ENCODE measurements at regions not wholly inside any gene's neighbourhood (a gene's known extent, or its start where the extent isn't known, plus 50 kb on each side); places are given as distances from the start of the nearest gene placed in this dataset.
"Not testable (repeated sequence)": the region's sequence is repeated elsewhere in the genome, so short reads cannot be mapped to it uniquely, and the experiment has no call there.

- DNase-seq, result no peak
These were observed 159.0 kb upstream of the PCDH9 start for GRCh38 chr13:67389171-67389570.

- not testable (repeated sequence) for DNase-seq
These were observed 153.1 kb upstream of the PCDH9 start for GRCh38 chr13:67383109-67383757.

GRCh38 chr13:67377919-67378318 lies 147.8 kb upstream of the PCDH9 start:
- no peak for DNase-seq

GRCh38 chr13:67374391-67374790 lies 144.3 kb upstream of the PCDH9 start:
- DNase-seq, result no peak

- no peak for DNase-seq
These were observed 142.8 kb upstream of the PCDH9 start for GRCh38 chr13:67372868-67373464.

GRCh38 chr13:67369895-67370660 lies 139.9 kb upstream of the PCDH9 start:
- DNase-seq, result no peak

- DNase-seq, result no peak
These were observed 137.3 kb upstream of the PCDH9 start for GRCh38 chr13:67367399-67367798.

- peak; percentile 54 to 57 for DNase-seq
These were observed 136.4 kb upstream of the PCDH9 start for GRCh38 chr13:67366533-67366932.

- no peak for DNase-seq
These were observed 125.8 kb upstream of the PCDH9 start for GRCh38 chr13:67355812-67356476.

- DNase-seq, result no peak
These were observed 123.8 kb upstream of the PCDH9 start for GRCh38 chr13:67353941-67354340.

GRCh38 chr13:67353031-67353430 lies 122.9 kb upstream of the PCDH9 start:
- DNase-seq, result no peak

GRCh38 chr13:67351909-67352308 lies 121.8 kb upstream of the PCDH9 start:
- DNase-seq, result no peak

- DNase-seq, result no peak
These were observed 121.0 kb upstream of the PCDH9 start for GRCh38 chr13:67351114-67351513.

GRCh38 chr13:67343777-67344176 lies 113.6 kb upstream of the PCDH9 start:
- DNase-seq, result no peak

GRCh38 chr13:67341406-67341805 lies 111.3 kb upstream of the PCDH9 start:
- no peak for DNase-seq

- no peak for DNase-seq
These were observed 100.0 kb upstream of the PCDH9 start for GRCh38 chr13:67330149-67330548.

- no peak for DNase-seq
These were observed 98.8 kb upstream of the PCDH9 start for GRCh38 chr13:67328895-67329294.

- DNase-seq, result no peak
These were observed 88.7 kb upstream of the PCDH9 start for GRCh38 chr13:67318860-67319259.

- DNase-seq, result no peak
These were observed 88.3 kb upstream of the PCDH9 start for GRCh38 chr13:67318398-67318797.

- DNase-seq, result no peak
These were observed 84.3 kb upstream of the PCDH9 start for GRCh38 chr13:67314405-67314804.

- no peak for DNase-seq
These were observed 78.1 kb upstream of the PCDH9 start for GRCh38 chr13:67308004-67308772.

- peak; percentile 4 to 10 for DNase-seq
These were observed 76.6 kb upstream of the PCDH9 start for GRCh38 chr13:67306742-67307141.
